KMS-11 (cell line): ENCODE measurements at regions not wholly inside any gene's neighbourhood (a gene's known extent, or its start where the extent isn't known, plus 50 kb on each side); places are given as distances from the start of the nearest gene placed in this dataset.

Experiments used
- H2AFZ ChIP-seq: fragments of 200-600 bp; sonication (generic); 2 replicates; pipeline ENCODE4 v1.6.1; 2016; ENCODE audit warnings: antibody characterized with exemption, mixed run types, low read depth
- H3K27ac ChIP-seq: fragments of 200-600 bp; sonication (generic); 2 replicates; pipeline ENCODE4 v1.6.1; 2016; ENCODE audit warnings: mild to moderate bottlenecking, mixed run types
- H3K27me3 ChIP-seq: fragments of 200-600 bp; sonication (generic); 2 replicates; pipeline ENCODE4 v1.6.1; 2017; ENCODE audit warnings: mild to moderate bottlenecking, low read depth, mixed run types, moderate library complexity; ENCODE audit not compliant: insufficient read depth
- H3K36me3 ChIP-seq: fragments of 200-600 bp; sonication (generic); 2 replicates; pipeline ENCODE4 v1.6.1; 2017; ENCODE audit warnings: mild to moderate bottlenecking, mixed run types; ENCODE audit not compliant: insufficient read depth
- H3K4me1 ChIP-seq: fragments of 200-600 bp; sonication (generic); 2 replicates; pipeline ENCODE4 v1.6.1; 2016; ENCODE audit warnings: mild to moderate bottlenecking, low read depth, mixed run types; ENCODE audit not compliant: poor library complexity, severe bottlenecking
- H3K4me2 ChIP-seq: fragments of 200-600 bp; sonication (generic); 2 replicates; pipeline ENCODE4 v1.7.0; 2016; ENCODE audit warnings: mild to moderate bottlenecking, mixed run types
- H3K4me3 ChIP-seq: fragments of 200-600 bp; sonication (generic); IDR thresholded peaks from 2 replicates; pipeline ENCODE4 v1.6.1; 2017; ENCODE audit warnings: low read depth, low read length, mixed read lengths; ENCODE audit not compliant: insufficient read depth
- H3K79me2 ChIP-seq: fragments of 200-600 bp; sonication (generic); 2 replicates; pipeline ENCODE4 v1.6.1; 2016; ENCODE audit warnings: low read depth, mixed run types; ENCODE audit not compliant: insufficient read depth
- H3K9ac ChIP-seq: fragments of 200-600 bp; sonication (generic); 2 replicates; pipeline ENCODE4 v1.6.1; 2016; ENCODE audit warnings: mild to moderate bottlenecking, mixed run types
- H4K20me1 ChIP-seq: fragments of 200-600 bp; sonication (generic); 2 replicates; pipeline ENCODE4 v1.6.1; 2016; ENCODE audit warnings: mild to moderate bottlenecking, mixed run types; ENCODE audit not compliant: insufficient read depth
- CTCF ChIP-seq: fragments of 200-600 bp; sonication (generic); conservative IDR thresholded peaks from 2 replicates; pipeline ENCODE4 v1.6.1; 2017; ENCODE audit warnings: low read depth, mild to moderate bottlenecking, antibody characterized with exemption, low read length, moderate library complexity, mixed read lengths

DNA sequence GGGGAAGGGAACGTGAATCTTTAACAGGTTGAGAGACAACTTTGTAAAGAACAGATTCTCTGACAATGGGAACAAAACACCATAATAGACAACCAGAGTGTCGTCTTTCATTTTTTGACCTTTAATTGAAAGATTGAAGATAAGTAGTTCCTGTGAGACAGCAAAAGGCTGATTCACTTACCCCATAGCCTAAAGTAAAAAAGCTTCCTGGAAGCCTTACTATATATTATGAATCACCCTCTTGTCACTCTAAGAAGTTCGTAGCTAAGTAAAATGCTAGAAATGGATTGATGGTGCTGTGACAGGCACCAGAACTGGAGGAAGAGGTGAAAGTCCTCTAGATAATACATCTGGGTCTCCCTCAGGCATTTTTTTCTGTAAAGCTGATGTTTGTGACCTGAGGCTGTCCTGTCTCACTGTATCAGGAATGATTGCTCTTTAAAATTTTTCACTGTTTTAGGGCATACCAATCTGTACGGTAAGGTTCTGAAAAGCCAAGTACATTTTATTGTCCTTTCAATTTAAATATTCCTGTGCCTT, 824.6 kb upstream of the SEMA6D start:
- Histone ChIP-seq H3K4me2 (no peak overlapping the region), H2AFZ (no peak overlapping the region), H3K9ac (no peak overlapping the region), H3K4me3 (no peak overlapping the region), H3K4me1 (peaks cover 2% of the 10 kb centered on the region), H3K27me3 (no peaks in the 10 kb centered on the region), H3K27ac (no peak overlapping the region), H3K36me3 (no peaks in the 10 kb centered on the region), H3K79me2 (no peaks in the 10 kb centered on the region), H4K20me1 (no peaks in the 10 kb centered on the region)
- no peak for TF ChIP-seq CTCF

DNA sequence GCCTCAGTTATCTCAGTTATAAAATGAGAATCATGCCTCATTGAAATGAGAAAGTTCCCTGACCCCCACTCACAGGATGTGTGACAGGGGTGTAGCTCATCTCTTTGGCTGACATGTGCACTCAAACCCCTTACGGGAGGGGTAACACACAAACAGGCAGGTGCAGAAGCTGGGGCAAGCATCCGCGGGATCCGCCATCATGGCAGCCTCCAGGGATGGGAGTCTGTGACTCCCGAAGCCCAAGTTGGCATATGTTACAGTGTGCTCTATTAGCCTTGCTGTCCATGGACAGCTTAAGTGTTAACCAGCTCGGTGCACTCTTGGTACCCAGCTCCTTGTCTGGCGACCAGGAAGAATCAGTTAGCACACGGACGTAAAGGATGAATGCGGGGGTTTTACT, 822.7 kb upstream of the SEMA6D start:
- Histone ChIP-seq H3K4me3 (no peak overlapping the region), H3K9ac (no peak overlapping the region), H3K4me1 (peaks cover 19% of the 10 kb centered on the region), H2AFZ (no peak overlapping the region), H3K79me2 (no peaks in the 10 kb centered on the region), H4K20me1 (no peaks in the 10 kb centered on the region), H3K4me2 (no peak overlapping the region), H3K27ac (no peak overlapping the region), H3K27me3 (no peaks in the 10 kb centered on the region), H3K36me3 (no peaks in the 10 kb centered on the region)
- TF ChIP-seq CTCF: no peak

- TF ChIP-seq CTCF: no peak
- H3K27ac ChIP-seq: no peak overlapping the region
- H3K4me1 ChIP-seq: peaks cover 19% of the 10 kb centered on the region
- no peak overlapping the region for H3K4me3 ChIP-seq
- H3K4me2 ChIP-seq: no peak overlapping the region
- H3K36me3 ChIP-seq: no peaks in the 10 kb centered on the region
- H3K9ac ChIP-seq: no peak overlapping the region
- H4K20me1 ChIP-seq: no peaks in the 10 kb centered on the region
- no peak overlapping the region for H2AFZ ChIP-seq
- no peaks in the 10 kb centered on the region for H3K79me2 ChIP-seq
- no peaks in the 10 kb centered on the region for H3K27me3 ChIP-seq
These were observed 820.0 kb upstream of the SEMA6D start for GRCh38 chr15:46897266-46897665.

GRCh38 chr15:46901001-46901400, 816.3 kb upstream of the SEMA6D start:
- Histone ChIP-seq H3K36me3 (no peaks in the 10 kb centered on the region), H3K27ac (no peak overlapping the region), H3K27me3 (no peaks in the 10 kb centered on the region), H3K4me1 (peaks cover 19% of the 10 kb centered on the region), H3K79me2 (no peaks in the 10 kb centered on the region), H3K4me3 (no peak overlapping the region), H2AFZ (no peak overlapping the region), H4K20me1 (no peaks in the 10 kb centered on the region), H3K9ac (no peak overlapping the region), H3K4me2 (no peak overlapping the region)
- no peak for TF ChIP-seq CTCF
